Right lobe of liver (tissue), 4 donors: ENCODE measurements at regions not wholly inside any gene's neighbourhood (a gene's known extent, or its start where the extent isn't known, plus 50 kb on each side); places are given as distances from the start of the nearest gene placed in this dataset.

Source experiments
- POLR2A ChIP-seq: fragments of 450-650 bp; IDR thresholded peaks from one replicate; pipeline ENCODE4 v1.6.1; 2017; ENCODE audit warnings: antibody characterized with exemption, mild to moderate bottlenecking
- TF ChIP-seq, protein P1 (sequence below), 4 donors: fragments of 200-600 bp in 3 of 4; fragments of 450-650 bp in 1 of 4; IDR thresholded peaks; one replicate each; pipeline versions ENCODE4 v1.5.1 to v1.8.0; 2016 to 2022; ENCODE audit warnings: antibody characterized with exemption in 4 of 4, mild to moderate bottlenecking in 2 of 4
- donor health status: DM: no; HTN: no; CAD: no.
- donor health status: DM: no; HTN: no; CAD: no.
- donor health status: DM: no; HTN: yes; CAD: no.

DNA sequence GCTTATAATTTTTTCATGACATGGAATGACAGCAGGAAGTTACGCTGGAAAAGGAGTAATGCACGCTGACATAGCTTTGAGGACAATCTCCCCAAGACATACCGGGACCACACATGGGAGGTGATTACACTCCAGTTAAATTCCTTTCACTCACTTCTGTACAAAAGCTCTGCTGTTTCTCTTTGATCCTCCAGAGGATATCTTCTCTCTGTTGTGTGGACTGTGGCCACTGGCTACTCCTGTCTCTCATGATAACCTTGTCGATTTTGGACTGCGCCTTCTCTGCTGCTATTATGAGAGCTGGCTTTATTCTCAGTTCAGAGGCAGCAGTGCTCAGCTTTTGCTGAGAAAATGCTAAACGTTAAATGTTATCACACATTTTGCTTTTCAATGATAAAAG, 464.6 kb downstream of the FGF9 start:
- TF ChIP-seq, protein P1, sequence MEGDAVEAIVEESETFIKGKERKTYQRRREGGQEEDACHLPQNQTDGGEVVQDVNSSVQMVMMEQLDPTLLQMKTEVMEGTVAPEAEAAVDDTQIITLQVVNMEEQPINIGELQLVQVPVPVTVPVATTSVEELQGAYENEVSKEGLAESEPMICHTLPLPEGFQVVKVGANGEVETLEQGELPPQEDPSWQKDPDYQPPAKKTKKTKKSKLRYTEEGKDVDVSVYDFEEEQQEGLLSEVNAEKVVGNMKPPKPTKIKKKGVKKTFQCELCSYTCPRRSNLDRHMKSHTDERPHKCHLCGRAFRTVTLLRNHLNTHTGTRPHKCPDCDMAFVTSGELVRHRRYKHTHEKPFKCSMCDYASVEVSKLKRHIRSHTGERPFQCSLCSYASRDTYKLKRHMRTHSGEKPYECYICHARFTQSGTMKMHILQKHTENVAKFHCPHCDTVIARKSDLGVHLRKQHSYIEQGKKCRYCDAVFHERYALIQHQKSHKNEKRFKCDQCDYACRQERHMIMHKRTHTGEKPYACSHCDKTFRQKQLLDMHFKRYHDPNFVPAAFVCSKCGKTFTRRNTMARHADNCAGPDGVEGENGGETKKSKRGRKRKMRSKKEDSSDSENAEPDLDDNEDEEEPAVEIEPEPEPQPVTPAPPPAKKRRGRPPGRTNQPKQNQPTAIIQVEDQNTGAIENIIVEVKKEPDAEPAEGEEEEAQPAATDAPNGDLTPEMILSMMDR (IDR thresholded peaks at IDR 0.05), result no peak
- no peak for TF ChIP-seq POLR2A
